ENCODE measurements at regions not wholly inside any gene's neighbourhood (a gene's known extent, or its start where the extent isn't known, plus 50 kb on each side); places are given as distances from the start of the nearest gene placed in this dataset.

DNA sequence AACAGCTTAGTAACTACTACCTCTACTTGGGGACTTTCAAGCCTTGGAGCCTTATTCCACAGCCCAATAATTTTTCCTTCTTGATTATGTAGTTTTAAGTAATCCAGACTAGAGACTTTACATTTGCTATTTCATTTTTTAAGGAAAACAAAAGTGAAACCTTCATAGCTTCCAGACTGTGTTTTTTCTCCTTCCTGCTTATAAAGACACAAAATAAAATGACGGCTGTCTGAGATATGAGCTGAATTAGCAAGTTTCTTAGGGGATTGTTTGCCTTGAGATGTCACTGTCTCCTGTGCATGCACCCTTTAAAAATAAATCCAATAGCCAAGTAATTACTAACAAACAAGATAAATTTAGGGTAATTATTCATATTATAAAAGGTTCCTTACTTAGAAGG is 78.8 kb upstream of the PACRGL start:
- H3K36me3 Mint-ChIP-seq (ENCODE audit: low read depth): peaks cover 28% of the 10 kb centered on the region
- TF ChIP-seq, protein P1, sequence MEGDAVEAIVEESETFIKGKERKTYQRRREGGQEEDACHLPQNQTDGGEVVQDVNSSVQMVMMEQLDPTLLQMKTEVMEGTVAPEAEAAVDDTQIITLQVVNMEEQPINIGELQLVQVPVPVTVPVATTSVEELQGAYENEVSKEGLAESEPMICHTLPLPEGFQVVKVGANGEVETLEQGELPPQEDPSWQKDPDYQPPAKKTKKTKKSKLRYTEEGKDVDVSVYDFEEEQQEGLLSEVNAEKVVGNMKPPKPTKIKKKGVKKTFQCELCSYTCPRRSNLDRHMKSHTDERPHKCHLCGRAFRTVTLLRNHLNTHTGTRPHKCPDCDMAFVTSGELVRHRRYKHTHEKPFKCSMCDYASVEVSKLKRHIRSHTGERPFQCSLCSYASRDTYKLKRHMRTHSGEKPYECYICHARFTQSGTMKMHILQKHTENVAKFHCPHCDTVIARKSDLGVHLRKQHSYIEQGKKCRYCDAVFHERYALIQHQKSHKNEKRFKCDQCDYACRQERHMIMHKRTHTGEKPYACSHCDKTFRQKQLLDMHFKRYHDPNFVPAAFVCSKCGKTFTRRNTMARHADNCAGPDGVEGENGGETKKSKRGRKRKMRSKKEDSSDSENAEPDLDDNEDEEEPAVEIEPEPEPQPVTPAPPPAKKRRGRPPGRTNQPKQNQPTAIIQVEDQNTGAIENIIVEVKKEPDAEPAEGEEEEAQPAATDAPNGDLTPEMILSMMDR (IDR thresholded peaks at IDR 0.05): no peak
- H3K4me3 Mint-ChIP-seq: no peak overlapping the region
- no peak for DNase-seq
- no peak overlapping the region for H3K27ac Mint-ChIP-seq
- no peaks in the 10 kb centered on the region for H3K27me3 Mint-ChIP-seq (ENCODE audit: low read depth, poor library complexity)
- H3K4me1 Mint-ChIP-seq: peaks cover 43% of the 10 kb centered on the region
- no peaks in the 10 kb centered on the region for H3K9me3 Mint-ChIP-seq

DNA sequence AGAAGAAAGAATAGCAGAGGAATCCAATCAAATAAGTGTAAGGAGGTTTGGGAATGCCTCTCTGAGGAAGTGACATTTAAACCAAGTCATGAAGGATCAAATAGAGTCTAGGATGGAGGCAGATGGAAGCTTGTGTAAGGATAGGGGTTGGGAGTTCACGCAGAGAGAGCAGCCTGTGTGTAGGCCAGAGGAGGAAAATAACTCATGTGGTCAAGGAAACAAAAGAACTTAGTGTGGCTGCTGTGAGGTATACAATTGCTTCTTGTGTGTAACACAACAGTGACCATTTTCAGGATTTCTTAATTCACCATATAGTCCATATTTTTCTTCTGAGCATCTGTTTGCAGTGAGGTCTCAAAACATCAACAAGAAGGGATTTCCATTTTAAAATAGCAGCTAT is 77.6 kb upstream of the PACRGL start:
- Mint-ChIP-seq H3K9me3 (peaks cover 8% of the 10 kb centered on the region), H3K4me1 (peaks cover 30% of the 10 kb centered on the region), H3K4me3 (no peak overlapping the region), H3K36me3 (ENCODE audit: low read depth) (peaks cover 19% of the 10 kb centered on the region), H3K27ac (peak overlapping the region; percentile 86), H3K27me3 (ENCODE audit: low read depth, poor library complexity) (no peaks in the 10 kb centered on the region)
- TF ChIP-seq, protein P1 (IDR thresholded peaks at IDR 0.05): no peak
- DNase-seq: no peak

DNA sequence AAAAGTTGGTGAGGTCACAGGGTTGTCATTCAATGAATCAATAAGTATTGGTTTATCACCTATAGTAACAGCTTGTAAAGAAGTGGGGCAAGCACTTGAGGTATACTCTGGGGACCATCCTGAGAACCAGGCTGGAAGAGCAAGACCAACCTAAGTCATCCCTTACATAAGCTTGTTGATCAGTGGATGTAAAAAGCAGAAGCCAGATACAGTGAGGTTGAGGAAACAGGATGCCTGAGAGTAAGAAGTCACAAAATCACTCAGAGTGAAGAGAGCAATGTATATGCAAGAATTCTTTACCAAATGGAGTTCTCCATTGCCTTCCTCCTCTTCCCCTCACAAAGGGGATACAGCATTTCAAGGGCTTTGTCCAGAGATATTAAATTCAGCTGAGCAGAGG is 76.3 kb upstream of the PACRGL start:
- TF ChIP-seq, protein P1 (IDR thresholded peaks at IDR 0.05): no peak
- no peak overlapping the region for H3K27ac Mint-ChIP-seq
- no peak overlapping the region for H3K4me3 Mint-ChIP-seq
- no peak for DNase-seq
- H3K4me1 Mint-ChIP-seq: peaks cover 18% of the 10 kb centered on the region
- H3K27me3 Mint-ChIP-seq (ENCODE audit: low read depth, poor library complexity): no peaks in the 10 kb centered on the region
- peaks cover 12% of the 10 kb centered on the region for H3K9me3 Mint-ChIP-seq
- H3K36me3 Mint-ChIP-seq (ENCODE audit: low read depth): peaks cover 14% of the 10 kb centered on the region

DNA sequence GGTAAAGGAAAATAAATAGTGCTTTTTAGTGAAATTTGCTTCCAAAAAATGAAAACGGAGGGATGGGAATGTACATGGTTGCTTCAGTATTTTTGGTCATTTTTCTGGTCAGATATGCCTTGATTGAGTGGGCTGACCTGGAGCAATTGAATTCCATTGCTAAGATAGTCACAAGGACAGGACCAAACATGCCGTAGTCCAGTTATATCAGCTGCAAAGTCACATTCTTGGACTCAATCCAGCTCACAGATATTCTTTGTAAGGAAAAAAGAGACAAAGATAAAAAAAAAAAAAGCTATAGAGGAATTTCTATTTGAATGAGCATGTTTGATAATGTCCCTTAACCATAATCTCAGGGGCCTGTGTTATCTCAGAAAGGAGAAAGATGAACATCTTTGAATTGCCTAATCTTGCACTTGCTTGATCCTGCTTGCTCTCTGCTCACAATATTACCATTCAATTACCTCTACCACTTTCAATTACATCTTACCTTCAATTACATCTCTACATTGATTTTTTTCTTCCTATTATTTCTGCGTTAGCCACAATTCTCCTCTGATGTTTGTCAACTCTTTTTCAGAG is 75.4 kb upstream of the PACRGL start:
- DNase-seq: no peak
- TF ChIP-seq, protein P1 (IDR thresholded peaks at IDR 0.05): no peak
- Mint-ChIP-seq H3K4me1 (peaks cover 17% of the 10 kb centered on the region), H3K9me3 (peaks cover 19% of the 10 kb centered on the region), H3K4me3 (no peak overlapping the region), H3K27me3 (ENCODE audit: low read depth, poor library complexity) (no peaks in the 10 kb centered on the region), H3K36me3 (ENCODE audit: low read depth) (peaks cover 10% of the 10 kb centered on the region), H3K27ac (peak overlapping the region; percentile 4)

DNA sequence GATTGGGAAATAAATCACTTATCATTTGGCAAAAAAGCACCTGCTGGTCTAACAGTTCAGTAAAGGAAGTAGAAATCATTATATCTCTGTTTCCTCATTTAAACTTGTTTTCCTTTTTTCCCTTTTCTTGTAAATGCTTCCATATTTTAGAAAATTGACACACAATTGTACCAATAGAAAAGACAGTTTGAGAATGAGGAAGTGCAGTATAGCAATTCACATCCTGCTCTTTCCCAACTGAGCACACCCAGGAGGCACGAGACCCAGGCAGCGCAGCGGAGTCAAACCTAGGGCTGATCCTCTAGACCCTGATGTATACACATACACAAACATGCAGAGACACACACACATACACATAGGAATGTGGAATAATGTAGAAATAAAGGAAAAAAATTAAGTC is 74.8 kb upstream of the PACRGL start:
- Mint-ChIP-seq H3K27me3 (ENCODE audit: low read depth, poor library complexity) (no peaks in the 10 kb centered on the region), H3K4me1 (peaks cover 13% of the 10 kb centered on the region), H3K36me3 (ENCODE audit: low read depth) (peaks cover 5% of the 10 kb centered on the region), H3K9me3 (peaks cover 20% of the 10 kb centered on the region), H3K4me3 (no peak overlapping the region), H3K27ac (no peak overlapping the region)
- DNase-seq: no peak
- TF ChIP-seq, protein P1 (IDR thresholded peaks at IDR 0.05): no peak

DNA sequence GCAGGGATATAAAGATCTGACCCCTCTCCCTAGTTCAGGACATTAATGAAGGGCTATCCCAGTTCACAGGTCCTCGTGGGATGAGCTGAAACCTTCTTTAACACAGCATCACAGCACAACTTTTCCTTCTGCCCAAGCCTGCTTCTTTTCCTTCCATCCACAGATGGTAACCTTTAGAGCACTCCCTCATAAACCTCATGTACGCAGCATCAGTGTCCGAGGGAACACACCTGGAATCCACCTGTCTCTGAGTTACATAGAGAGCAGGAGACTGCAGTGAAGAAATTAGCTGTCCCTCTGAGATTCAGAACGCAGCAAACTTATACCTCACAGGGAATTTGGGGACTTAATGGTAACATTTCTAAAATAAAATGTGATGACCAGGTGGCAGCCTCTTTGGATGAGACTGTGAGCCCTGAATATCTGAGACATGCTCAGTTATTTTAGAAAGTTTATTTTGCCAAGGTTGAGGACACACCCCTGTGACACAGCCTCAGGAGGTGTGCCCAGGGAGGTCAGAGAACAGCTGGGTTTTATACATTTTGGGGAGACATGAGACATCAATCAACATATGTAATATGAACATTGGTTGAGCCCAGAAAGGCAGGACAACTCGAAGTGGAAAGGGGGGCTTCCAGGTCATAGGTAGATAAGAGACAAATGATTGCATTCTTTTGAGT is 73.8 kb upstream of the PACRGL start:
- Mint-ChIP-seq H3K9me3 (peaks cover 20% of the 10 kb centered on the region), H3K27ac (no peak overlapping the region), H3K36me3 (ENCODE audit: low read depth) (peaks cover 4% of the 10 kb centered on the region), H3K4me1 (peaks cover 12% of the 10 kb centered on the region), H3K4me3 (no peak overlapping the region), H3K27me3 (ENCODE audit: low read depth, poor library complexity) (no peaks in the 10 kb centered on the region)
- TF ChIP-seq, protein P1 (IDR thresholded peaks at IDR 0.05): no peak
- DNase-seq: no peak
